Activated CD4-positive, CD25-positive, alpha-beta regulatory T cell treated with anti-CD3 and anti-CD28 coated beads, Interleukin-2, amount 50 U/mL, for 24 hours (primary cell): ENCODE measurements at regions not wholly inside any gene's neighbourhood (a gene's known extent, or its start where the extent isn't known, plus 50 kb on each side); places are given as distances from the start of the nearest gene placed in this dataset.

Experiments
- ATAC-seq, 2 donors: fragments of 150-1000 bp; cut with Tn5 transposase; one replicate each; pipeline ENCODE4 v1.10.0; 2021; ENCODE audit warnings: mild to moderate bottlenecking in 1 of 2, moderate library complexity in 1 of 2

DNA sequence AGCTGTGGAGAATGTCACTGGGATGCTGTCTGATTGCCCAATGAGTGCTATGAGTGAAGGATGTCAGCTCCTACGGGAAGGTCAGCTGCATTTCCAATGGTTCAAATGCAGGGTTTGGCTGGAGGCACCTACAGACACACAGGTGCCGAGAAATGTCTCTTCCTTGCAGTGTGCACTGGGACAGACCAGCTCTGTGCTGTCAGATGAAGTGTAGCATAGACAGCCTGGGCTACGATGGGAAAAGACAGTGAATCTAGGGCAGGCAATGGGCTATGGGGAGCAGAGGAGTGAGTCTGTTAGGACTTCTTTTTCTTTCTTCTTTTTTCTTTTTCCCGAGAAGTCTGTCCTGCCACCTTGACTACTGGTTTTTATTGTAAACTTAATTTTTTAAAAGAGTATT is 223.1 kb upstream of the EOMES start:
- ATAC-seq = no peak

DNA sequence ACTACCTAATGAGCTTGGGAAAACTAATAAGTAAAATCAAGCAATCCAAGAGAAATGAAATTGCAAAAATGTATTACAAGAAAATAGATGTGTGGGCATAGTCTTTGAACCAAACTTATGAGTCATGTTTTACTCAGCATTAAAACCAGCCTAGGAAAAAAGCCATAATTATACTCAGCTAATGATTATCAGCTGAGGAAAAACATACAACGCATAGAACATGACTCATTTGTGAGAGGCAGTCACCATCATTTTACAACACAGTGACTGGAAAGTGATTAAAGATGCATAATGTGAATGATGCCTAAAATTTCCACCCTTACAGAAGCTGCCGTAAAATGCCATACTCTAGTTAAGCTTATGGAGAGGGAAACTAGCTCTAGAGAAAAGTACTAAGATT is 238.0 kb upstream of the EOMES start:
- peak; percentile 58 to 62 for ATAC-seq

GRCh38 chr3:27963519-27963918 is 241.4 kb upstream of the EOMES start:
- ATAC-seq = peak in 1 of 2 donors; percentile 24

GRCh38 chr3:27971600-27971999 is 249.5 kb upstream of the EOMES start:
- no peak for ATAC-seq

DNA sequence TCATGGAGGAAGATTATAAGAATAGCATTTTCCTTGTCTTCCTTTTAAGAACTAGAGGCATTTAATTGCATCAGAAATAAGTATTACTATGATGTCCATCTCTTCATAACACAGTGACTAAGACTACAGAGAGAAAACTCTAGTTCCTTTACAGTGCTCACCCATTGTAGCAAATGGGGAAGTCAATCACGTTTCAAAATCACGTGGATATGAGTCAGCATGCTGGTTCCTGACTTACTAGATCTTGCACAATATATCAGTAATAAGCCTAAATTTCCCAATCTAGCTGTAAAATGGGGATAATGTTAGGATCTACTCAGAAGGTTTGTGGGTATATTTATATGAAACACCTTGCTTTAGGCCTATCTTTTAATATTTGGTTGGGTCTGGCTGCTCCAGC is 254.8 kb upstream of the EOMES start:
- no peak for ATAC-seq

DNA sequence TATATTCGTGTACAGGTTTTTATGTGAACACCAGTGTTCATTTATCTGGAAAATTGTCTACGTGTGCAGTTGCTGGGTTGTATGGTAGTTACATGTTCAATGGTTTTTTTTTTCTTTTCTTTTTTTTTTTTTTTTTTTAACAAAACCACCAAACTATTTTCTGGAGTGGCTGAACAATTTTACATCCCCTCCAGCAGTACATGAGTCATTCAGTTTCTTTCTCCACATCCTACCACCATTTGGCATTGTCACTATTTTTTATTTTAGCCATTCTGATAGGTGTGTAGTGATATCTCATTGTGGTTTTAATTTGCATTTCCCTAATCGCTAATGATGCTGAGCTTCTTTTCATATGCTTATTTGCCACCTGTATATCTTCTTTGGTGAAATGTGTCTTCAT is 256.3 kb upstream of the EOMES start:
- ATAC-seq = no peak

DNA sequence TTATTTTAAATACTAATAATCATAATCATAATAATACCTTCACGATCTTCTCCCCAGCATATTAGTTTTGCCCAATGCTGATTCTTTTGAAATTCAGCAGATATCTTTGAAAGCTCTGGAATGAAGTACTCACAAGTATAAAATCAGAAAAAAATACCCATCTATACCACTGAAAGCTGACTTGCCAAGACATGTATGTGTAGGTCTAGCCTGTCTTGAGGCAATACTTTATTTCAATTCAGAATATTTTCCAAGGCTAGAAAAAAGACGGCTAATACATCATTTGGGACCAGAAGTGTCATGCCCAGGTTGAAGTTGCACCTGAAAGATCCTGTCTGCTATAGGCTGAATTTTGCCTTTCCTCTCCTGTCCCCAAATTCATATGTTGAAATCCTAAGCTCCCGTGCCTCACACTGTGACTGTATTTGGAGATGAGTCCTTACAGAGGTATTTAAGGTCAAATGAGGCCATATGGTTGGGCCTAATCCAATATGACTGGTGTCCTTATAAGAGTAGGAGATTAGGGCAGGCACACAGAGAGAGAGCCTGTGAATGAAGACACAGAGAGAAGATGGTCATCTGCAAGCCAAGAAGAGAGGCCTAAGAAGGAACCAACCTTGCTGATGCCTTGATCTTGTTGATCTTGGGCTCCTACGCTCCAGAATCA is 255.9 kb upstream of the CMC1 start:
- ATAC-seq = no peak

GRCh38 chr3:27986234-27986879 is 255.1 kb upstream of the CMC1 start:
- ATAC-seq = no peak

- no peak for ATAC-seq
These were observed 251.1 kb upstream of the CMC1 start for GRCh38 chr3:27990324-27990723.

DNA sequence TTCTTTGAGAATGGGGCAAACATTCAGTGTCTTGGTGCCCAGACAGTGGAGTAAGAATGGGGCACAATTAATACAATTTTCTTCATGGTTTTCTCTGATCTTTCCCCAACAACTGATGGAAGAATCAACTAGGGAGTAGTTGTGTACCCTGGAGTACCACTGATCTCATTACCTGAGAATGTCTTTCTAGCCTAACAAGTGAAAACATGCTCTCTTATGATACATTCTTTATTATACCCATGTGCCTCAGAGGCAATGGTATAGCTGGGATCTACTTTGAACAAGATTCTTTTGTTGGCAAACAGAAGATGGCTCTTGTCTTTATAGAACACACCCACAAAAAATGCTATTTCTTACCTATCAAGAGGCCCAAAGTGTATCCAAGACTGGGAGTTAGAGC is 250.6 kb upstream of the CMC1 start:
- ATAC-seq = no peak

GRCh38 chr3:27993051-27993450 is 248.4 kb upstream of the CMC1 start:
- no peak for ATAC-seq

DNA sequence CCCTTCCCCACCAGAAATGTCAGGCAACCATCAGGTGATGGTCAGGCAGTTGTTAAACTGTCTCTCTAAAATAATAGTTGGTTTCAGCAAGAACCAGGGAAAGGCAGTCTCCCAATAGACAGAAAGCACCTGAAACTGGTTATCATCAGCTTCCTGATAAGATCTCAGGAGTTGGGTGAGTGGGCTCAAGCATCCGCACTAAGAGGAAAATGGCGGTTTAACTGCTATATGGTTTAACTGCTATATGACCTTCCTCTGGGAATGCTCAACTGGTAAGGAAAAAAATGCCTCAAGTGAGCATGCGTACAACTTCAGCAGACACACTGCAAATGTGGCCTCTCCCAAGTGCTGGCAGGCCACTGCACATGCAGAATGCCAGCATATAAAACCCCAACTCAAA is 240.8 kb upstream of the CMC1 start:
- no peak for ATAC-seq

- no peak for ATAC-seq
These were observed 233.2 kb upstream of the CMC1 start for GRCh38 chr3:28008235-28008634.

DNA sequence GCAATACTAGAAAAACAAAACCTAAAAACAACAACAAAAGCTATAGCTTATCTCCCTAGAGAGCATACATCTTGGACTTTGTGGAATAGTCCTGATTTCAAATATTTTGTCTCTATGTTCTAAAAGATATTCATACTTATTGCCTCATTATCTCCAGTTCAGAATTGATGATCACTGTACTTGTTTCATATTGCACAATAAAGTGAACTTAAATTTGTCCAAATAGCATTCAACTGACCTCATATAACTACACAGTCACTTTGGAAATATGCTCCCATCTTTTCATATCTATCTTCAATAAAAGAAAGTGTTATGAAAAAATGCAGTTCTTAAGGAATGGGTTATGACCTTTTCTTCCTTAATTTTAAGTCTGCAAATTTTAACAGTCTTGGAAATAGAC is 228.6 kb upstream of the CMC1 start:
- no peak for ATAC-seq

DNA sequence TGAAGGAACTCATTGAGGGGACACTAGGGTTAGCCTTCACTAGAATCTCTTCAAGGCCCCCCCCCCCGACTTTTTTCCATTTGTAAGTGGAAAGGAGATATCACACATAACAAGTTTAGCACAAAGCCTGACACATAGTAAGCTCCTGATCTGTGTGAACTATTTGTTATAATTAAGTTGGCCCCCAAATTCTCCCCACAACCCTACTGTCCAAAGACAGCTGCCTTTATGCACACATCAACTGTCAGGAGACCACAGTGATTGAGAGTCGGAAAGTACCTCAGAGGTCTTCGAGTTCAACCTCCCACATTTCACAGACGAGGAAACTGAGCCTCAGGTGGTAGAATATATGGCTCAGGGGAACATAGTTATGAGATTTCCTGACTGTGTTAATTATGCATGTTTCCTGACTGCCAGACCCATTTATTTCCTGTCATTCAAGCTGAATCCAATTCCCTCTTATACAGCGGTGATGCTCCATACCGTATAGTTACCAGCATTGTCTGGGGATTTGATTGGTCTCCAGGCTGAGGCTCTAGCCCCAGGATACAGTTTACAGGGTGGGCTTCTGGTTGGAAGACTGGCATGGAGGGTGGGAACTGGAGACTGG is 227.4 kb upstream of the CMC1 start:
- ATAC-seq = no peak

DNA sequence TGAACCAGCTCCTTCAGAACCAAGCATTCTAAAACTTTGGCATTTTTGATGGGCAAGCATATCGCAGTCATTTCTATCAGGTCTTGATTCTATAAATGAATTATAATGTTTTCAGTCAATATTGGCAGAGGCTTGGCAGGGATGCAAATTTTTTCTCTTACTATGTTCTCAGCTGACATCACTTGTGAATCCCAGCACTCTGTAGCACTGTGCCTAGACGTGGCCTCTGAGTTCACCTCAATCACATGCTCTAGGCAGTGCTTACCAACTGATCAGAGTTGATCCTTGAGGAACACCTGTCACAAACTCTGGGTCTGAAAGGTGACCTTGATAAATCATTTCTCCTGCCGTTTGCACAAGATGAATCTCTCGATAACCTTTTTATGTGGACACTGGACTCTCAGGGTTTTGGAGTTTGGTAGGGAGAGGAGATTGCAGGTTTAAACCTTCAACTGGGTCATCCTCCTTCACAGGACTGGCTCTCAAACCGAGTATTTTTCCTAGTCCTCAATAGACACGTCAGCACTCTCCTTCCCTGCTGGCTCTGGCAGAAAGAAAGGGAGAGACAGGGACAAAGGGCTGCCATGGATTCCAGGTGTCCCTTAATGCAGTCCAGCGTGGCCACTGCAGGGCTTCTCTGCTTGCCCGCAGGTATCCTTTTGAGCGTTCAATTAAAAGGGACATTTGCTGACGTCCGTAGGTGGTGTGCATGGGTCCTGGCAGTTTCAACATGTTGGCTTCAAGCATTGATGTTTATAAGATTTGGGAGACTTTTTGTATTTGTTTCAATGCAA is 222.3 kb upstream of the CMC1 start:
- no peak for ATAC-seq

GRCh38 chr3:28019740-28020139 is 221.7 kb upstream of the CMC1 start:
- ATAC-seq = no peak

DNA sequence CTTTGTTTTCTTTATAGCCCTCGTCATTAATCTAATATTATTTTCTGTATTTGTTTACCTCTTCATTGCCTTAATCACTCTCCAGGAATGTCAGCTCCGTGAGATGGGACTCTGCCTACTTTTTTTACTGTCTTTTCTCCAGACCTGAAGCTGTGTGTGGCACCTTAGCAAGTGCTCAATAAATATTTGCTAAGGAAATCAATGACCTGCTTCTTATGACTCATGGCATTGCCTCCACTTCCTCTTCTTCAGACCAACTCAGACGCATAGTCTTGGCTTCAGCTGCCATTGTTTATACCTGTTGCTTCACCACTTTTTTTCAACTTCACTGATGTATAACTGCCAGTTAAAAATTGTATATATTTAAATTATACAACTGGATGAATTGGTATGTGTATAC is 218.5 kb upstream of the CMC1 start:
- no peak for ATAC-seq

- no peak for ATAC-seq
These were observed 212.9 kb upstream of the CMC1 start for GRCh38 chr3:28028554-28028953.

DNA sequence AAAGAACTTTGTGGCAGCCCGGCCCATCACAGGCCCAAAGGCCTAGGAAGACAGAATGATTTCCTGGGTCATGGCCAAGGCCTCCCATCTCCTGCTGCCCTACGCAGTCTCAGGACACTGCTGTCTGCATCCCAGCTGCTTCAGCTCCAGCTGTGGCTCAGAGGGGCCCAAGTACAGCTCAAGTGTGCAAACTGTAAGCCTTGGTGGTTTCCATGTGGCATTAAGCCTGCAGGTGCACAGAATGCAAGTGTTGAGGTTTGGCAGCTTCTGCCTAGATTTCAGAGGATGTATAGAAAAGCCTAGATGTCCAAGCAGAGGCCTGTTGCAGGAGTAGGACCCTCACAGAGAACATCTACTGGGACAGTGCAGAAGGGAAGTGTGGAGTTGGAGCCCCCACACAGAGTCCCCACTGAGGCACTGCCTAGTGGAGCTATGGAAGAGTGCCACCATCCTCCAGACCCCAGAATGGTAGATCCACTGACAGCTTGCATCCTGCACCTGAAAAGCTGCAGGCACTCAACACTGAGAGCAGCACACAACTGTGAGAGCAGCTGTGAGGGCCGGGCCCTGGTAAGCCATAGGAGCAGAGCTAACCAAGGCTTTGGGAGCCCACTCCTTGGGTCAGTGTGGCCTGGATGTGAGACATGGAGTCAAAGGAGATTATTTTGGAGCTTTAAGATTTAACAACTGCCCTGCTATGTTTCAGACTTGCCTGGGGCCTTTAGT is 208.2 kb upstream of the CMC1 start:
- no peak for ATAC-seq

DNA sequence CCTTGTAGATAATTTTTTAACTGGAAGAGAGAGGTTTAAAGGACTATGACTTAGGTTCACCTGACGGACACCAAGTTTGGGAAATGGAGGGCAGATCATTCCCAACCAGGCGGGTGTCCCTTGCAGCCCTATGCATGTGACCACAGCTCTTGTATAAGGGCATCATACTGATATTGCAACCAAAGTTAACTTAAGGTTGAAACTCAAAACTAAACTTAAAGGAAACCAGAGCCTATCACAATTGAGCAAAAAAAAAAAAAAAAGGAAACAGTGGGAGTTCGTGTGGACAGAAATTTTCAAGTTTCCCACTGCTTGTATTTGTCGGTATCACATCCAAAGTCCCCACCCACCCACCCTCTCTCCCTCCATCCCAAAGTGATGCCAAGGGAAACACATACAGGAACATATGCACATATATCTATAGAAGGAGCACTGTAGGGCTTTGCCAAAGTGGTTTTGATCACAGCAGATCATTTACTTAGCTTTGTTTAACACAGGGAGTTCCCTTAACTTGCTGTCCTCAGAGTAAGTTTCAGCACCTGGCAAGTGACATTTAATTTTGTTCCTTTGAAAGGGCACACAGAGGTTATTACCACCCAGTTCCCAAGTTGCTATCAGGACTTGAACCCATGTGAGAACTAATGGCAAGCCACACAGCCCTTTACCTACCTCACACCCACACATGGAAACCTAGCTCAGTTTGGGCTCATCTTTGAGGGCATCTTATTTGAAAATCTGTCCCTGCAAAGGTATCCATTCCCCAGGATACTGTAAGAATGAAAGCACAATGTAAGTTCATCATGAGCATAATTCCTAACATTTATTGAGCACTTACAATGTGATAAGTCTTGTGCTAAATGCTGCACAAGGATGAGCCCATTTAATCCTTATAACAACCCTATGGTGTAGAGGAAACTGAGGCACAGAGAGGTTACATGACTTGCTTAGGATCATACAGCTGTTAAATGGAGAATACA is 204.5 kb upstream of the CMC1 start:
- ATAC-seq = no peak

- no peak for ATAC-seq
These were observed 202.2 kb upstream of the CMC1 start for GRCh38 chr3:28039234-28039633.
